Spinal cord (tissue), 9 donors: ENCODE measurements at regions not wholly inside any gene's neighbourhood (a gene's known extent, or its start where the extent isn't known, plus 50 kb on each side); places are given as distances from the start of the nearest gene placed in this dataset.
"Not testable (repeated sequence)": the region's sequence is repeated elsewhere in the genome, so short reads cannot be mapped to it uniquely, and the experiment has no call there.

ENCODE experiments used
- DNase-seq, 6 donors: peaks; one replicate each; pipeline versions ENCODE4 v3.0.0 to v3.0.0-alpha.2; 2013 to 2015; ENCODE audit warnings: low spot score in 6 of 6, low read depth in 4 of 6
- H3K27ac ChIP-seq: one replicate; pipeline ENCODE4 v1.5.1; 2013; ENCODE audit warnings: low read depth, low read length, control low read depth
- H3K27me3 ChIP-seq: one replicate; pipeline ENCODE4 v1.6.1; 2013; ENCODE audit warnings: low read length; ENCODE audit not compliant: control insufficient read depth, insufficient read depth
- H3K36me3 ChIP-seq: one replicate; pipeline ENCODE4 v1.6.1; 2013; ENCODE audit warnings: low read length; ENCODE audit not compliant: control insufficient read depth, insufficient read depth
- H3K4me1 ChIP-seq: one replicate; pipeline ENCODE4 v1.6.1; 2013; ENCODE audit warnings: low read length; ENCODE audit not compliant: control insufficient read depth, insufficient read depth
- H3K4me3 ChIP-seq: one replicate; pipeline ENCODE4 v1.5.1; 2013; ENCODE audit warnings: low read depth, low read length, control low read depth
- H3K9me3 ChIP-seq: one replicate; pipeline ENCODE4 v1.6.1; 2013; ENCODE audit warnings: low read length; ENCODE audit not compliant: control insufficient read depth, insufficient read depth
- WGBS: methylation state at CpG from one replicate; pipeline ENCODE4 v1.1.5; 2013; ENCODE audit warnings: missing lambda C conversion rate; ENCODE audit not compliant: insufficient coverage; 5-methylcytosine and 5-hydroxymethylcytosine counted together
- donor health status: healthy.

GRCh38 chr7:152946616-152947015 is 187.1 kb downstream of the ACTR3B start:
- H3K9me3 ChIP-seq, H3K27ac ChIP-seq, H3K36me3 ChIP-seq, H3K27me3 ChIP-seq, DNase-seq, H3K4me1 ChIP-seq, H3K4me3 ChIP-seq: not testable (repeated sequence)
- WGBS: 90% methylated on average over 1 of the region's 2 CpGs

GRCh38 chr7:152947686-152948085 is 188.1 kb downstream of the ACTR3B start:
- DNase-seq: peak in 1 of 6 donors; percentile 74
- Histone ChIP-seq H3K27me3 (no peaks in the 10 kb centered on the region), H3K4me3 (no peak overlapping the region), H3K27ac (no peak overlapping the region), H3K36me3 (no peaks in the 10 kb centered on the region), H3K9me3 (no peaks in the 10 kb centered on the region), H3K4me1 (no peaks in the 10 kb centered on the region)
- 43% methylated on average over 1 of the region's 1 CpG for WGBS

- peak in 1 of 6 donors; percentile 20 for DNase-seq
- no peaks in the 10 kb centered on the region for H3K9me3 ChIP-seq
- no peak overlapping the region for H3K4me3 ChIP-seq
- H3K36me3 ChIP-seq: no peaks in the 10 kb centered on the region
- no peaks in the 10 kb centered on the region for H3K4me1 ChIP-seq
- no peaks in the 10 kb centered on the region for H3K27me3 ChIP-seq
- H3K27ac ChIP-seq: no peak overlapping the region
- WGBS: no CpG with 5 or more reads among the region's 3 CpGs
These were observed 189.7 kb downstream of the ACTR3B start for GRCh38 chr7:152949253-152949652.

- Histone ChIP-seq H3K27ac (no peak overlapping the region), H3K36me3 (no peaks in the 10 kb centered on the region), H3K27me3 (no peaks in the 10 kb centered on the region), H3K4me1 (no peaks in the 10 kb centered on the region), H3K9me3 (no peaks in the 10 kb centered on the region), H3K4me3 (no peak overlapping the region)
- WGBS: 100% methylated on average over 2 of the region's 4 CpGs
- DNase-seq: no peak
These were observed 190.2 kb downstream of the ACTR3B start for GRCh38 chr7:152949790-152950189.

- WGBS: 65% methylated on average over 4 of the region's 4 CpGs
- Histone ChIP-seq H3K4me3 (no peak overlapping the region), H3K9me3 (peaks cover 2% of the 10 kb centered on the region), H3K36me3 (no peaks in the 10 kb centered on the region), H3K27ac (no peak overlapping the region), H3K4me1 (no peaks in the 10 kb centered on the region), H3K27me3 (no peaks in the 10 kb centered on the region)
- DNase-seq: no peak
These were observed 196.5 kb downstream of the ACTR3B start for GRCh38 chr7:152956006-152956405.

- 76% methylated on average over 4 of the region's 5 CpGs for WGBS
- no peaks in the 10 kb centered on the region for H3K4me1 ChIP-seq
These were observed 200.1 kb downstream of the ACTR3B start for GRCh38 chr7:152959610-152960009.

GRCh38 chr7:152961796-152962195 is 202.2 kb downstream of the ACTR3B start:
- H3K4me1 ChIP-seq, DNase-seq, H3K4me3 ChIP-seq, H3K27me3 ChIP-seq, H3K36me3 ChIP-seq, H3K9me3 ChIP-seq, H3K27ac ChIP-seq: not testable (repeated sequence)
- no CpG with 5 or more reads among the region's 2 CpGs for WGBS

More at GRCh38 chr7:152959610-152960009, 200.1 kb downstream of the ACTR3B start:
- H3K36me3 ChIP-seq: no peaks in the 10 kb centered on the region
- no peak overlapping the region for H3K4me3 ChIP-seq
- peaks cover 2% of the 10 kb centered on the region for H3K9me3 ChIP-seq
- no peak for DNase-seq
- H3K27me3 ChIP-seq: no peaks in the 10 kb centered on the region
- no peak overlapping the region for H3K27ac ChIP-seq

- no peaks in the 10 kb centered on the region for H3K27me3 ChIP-seq
- no peaks in the 10 kb centered on the region for H3K9me3 ChIP-seq
- H3K27ac ChIP-seq: no peak overlapping the region
- no peak overlapping the region for H3K4me3 ChIP-seq
- DNase-seq: no peak
- 89% methylated on average over 5 of the region's 5 CpGs for WGBS
- no peaks in the 10 kb centered on the region for H3K4me1 ChIP-seq
- no peaks in the 10 kb centered on the region for H3K36me3 ChIP-seq
These were observed 206.6 kb downstream of the ACTR3B start for GRCh38 chr7:152966189-152966588.

- Histone ChIP-seq H3K27me3 (no peaks in the 10 kb centered on the region), H3K27ac (no peak overlapping the region), H3K36me3 (no peaks in the 10 kb centered on the region), H3K4me1 (no peaks in the 10 kb centered on the region), H3K9me3 (no peaks in the 10 kb centered on the region), H3K4me3 (no peak overlapping the region)
- no CpG with 5 or more reads among the region's 1 CpG for WGBS
- no peak for DNase-seq
These were observed 208.4 kb downstream of the ACTR3B start for GRCh38 chr7:152967958-152968357.

- no peaks in the 10 kb centered on the region for H3K27me3 ChIP-seq
- H3K4me3 ChIP-seq: no peak overlapping the region
- no peaks in the 10 kb centered on the region for H3K9me3 ChIP-seq
- H3K27ac ChIP-seq: no peak overlapping the region
- DNase-seq: no peak
- H3K36me3 ChIP-seq: no peaks in the 10 kb centered on the region
- 55% methylated on average over 1 of the region's 3 CpGs for WGBS
- H3K4me1 ChIP-seq: no peaks in the 10 kb centered on the region
These were observed 209.0 kb downstream of the ACTR3B start for GRCh38 chr7:152968514-152968913.
